KMS-11 (cell line): ENCODE measurements at regions not wholly inside any gene's neighbourhood (a gene's known extent, or its start where the extent isn't known, plus 50 kb on each side); places are given as distances from the start of the nearest gene placed in this dataset.
A peak's percentile ranks its signal among the peaks of the same experiment; 100 is the strongest.

Source experiments
- H2AFZ ChIP-seq: fragments of 200-600 bp; sonication (generic); 2 replicates; pipeline ENCODE4 v1.6.1; 2016; ENCODE audit warnings: antibody characterized with exemption, mixed run types, low read depth
- H3K27ac ChIP-seq: fragments of 200-600 bp; sonication (generic); 2 replicates; pipeline ENCODE4 v1.6.1; 2016; ENCODE audit warnings: mild to moderate bottlenecking, mixed run types
- H3K27me3 ChIP-seq: fragments of 200-600 bp; sonication (generic); 2 replicates; pipeline ENCODE4 v1.6.1; 2017; ENCODE audit warnings: mild to moderate bottlenecking, low read depth, mixed run types, moderate library complexity; ENCODE audit not compliant: insufficient read depth
- H3K36me3 ChIP-seq: fragments of 200-600 bp; sonication (generic); 2 replicates; pipeline ENCODE4 v1.6.1; 2017; ENCODE audit warnings: mild to moderate bottlenecking, mixed run types; ENCODE audit not compliant: insufficient read depth
- H3K4me1 ChIP-seq: fragments of 200-600 bp; sonication (generic); 2 replicates; pipeline ENCODE4 v1.6.1; 2016; ENCODE audit warnings: mild to moderate bottlenecking, low read depth, mixed run types; ENCODE audit not compliant: poor library complexity, severe bottlenecking
- H3K4me2 ChIP-seq: fragments of 200-600 bp; sonication (generic); 2 replicates; pipeline ENCODE4 v1.7.0; 2016; ENCODE audit warnings: mild to moderate bottlenecking, mixed run types
- H3K4me3 ChIP-seq: fragments of 200-600 bp; sonication (generic); IDR thresholded peaks from 2 replicates; pipeline ENCODE4 v1.6.1; 2017; ENCODE audit warnings: low read depth, low read length, mixed read lengths; ENCODE audit not compliant: insufficient read depth
- H3K79me2 ChIP-seq: fragments of 200-600 bp; sonication (generic); 2 replicates; pipeline ENCODE4 v1.6.1; 2016; ENCODE audit warnings: low read depth, mixed run types; ENCODE audit not compliant: insufficient read depth
- H3K9ac ChIP-seq: fragments of 200-600 bp; sonication (generic); 2 replicates; pipeline ENCODE4 v1.6.1; 2016; ENCODE audit warnings: mild to moderate bottlenecking, mixed run types
- H4K20me1 ChIP-seq: fragments of 200-600 bp; sonication (generic); 2 replicates; pipeline ENCODE4 v1.6.1; 2016; ENCODE audit warnings: mild to moderate bottlenecking, mixed run types; ENCODE audit not compliant: insufficient read depth
- CTCF ChIP-seq: fragments of 200-600 bp; sonication (generic); conservative IDR thresholded peaks from 2 replicates; pipeline ENCODE4 v1.6.1; 2017; ENCODE audit warnings: low read depth, mild to moderate bottlenecking, antibody characterized with exemption, low read length, moderate library complexity, mixed read lengths

- no peaks in the 10 kb centered on the region for H3K79me2 ChIP-seq
- no peaks in the 10 kb centered on the region for H3K36me3 ChIP-seq
- H2AFZ ChIP-seq = no peak overlapping the region
- H3K9ac ChIP-seq = no peak overlapping the region
- no peak overlapping the region for H3K27ac ChIP-seq
- H3K4me2 ChIP-seq = no peak overlapping the region
- no peaks in the 10 kb centered on the region for H4K20me1 ChIP-seq
- TF ChIP-seq CTCF = no peak
- no peak overlapping the region for H3K4me3 ChIP-seq
- H3K27me3 ChIP-seq = no peaks in the 10 kb centered on the region
- no peaks in the 10 kb centered on the region for H3K4me1 ChIP-seq
These were observed 411.0 kb upstream of the TGFBR2 start for GRCh38 chr3:30195352-30195751.

GRCh38 chr3:30198162-30198561, 408.2 kb upstream of the TGFBR2 start:
- Histone ChIP-seq H3K4me3 (no peak overlapping the region), H3K27me3 (no peaks in the 10 kb centered on the region), H3K36me3 (no peaks in the 10 kb centered on the region), H3K4me2 (no peak overlapping the region), H4K20me1 (no peaks in the 10 kb centered on the region), H3K9ac (no peak overlapping the region), H3K27ac (no peak overlapping the region), H3K4me1 (no peaks in the 10 kb centered on the region), H3K79me2 (no peaks in the 10 kb centered on the region), H2AFZ (no peak overlapping the region)
- no peak for TF ChIP-seq CTCF

- Histone ChIP-seq H3K4me1 (no peaks in the 10 kb centered on the region), H3K9ac (no peak overlapping the region), H4K20me1 (no peaks in the 10 kb centered on the region), H3K36me3 (no peaks in the 10 kb centered on the region), H3K27ac (no peak overlapping the region), H3K4me2 (no peak overlapping the region), H3K27me3 (no peaks in the 10 kb centered on the region), H3K4me3 (no peak overlapping the region), H2AFZ (no peak overlapping the region), H3K79me2 (no peaks in the 10 kb centered on the region)
- TF ChIP-seq CTCF = peak; percentile 73
These were observed 407.2 kb upstream of the TGFBR2 start for GRCh38 chr3:30199096-30199759.

GRCh38 chr3:30199855-30200254, 406.5 kb upstream of the TGFBR2 start:
- Histone ChIP-seq H3K36me3 (no peaks in the 10 kb centered on the region), H2AFZ (no peak overlapping the region), H3K4me3 (no peak overlapping the region), H3K27me3 (no peaks in the 10 kb centered on the region), H3K79me2 (no peaks in the 10 kb centered on the region), H3K4me1 (no peaks in the 10 kb centered on the region), H3K9ac (no peak overlapping the region), H4K20me1 (no peaks in the 10 kb centered on the region), H3K27ac (no peak overlapping the region), H3K4me2 (no peak overlapping the region)
- TF ChIP-seq CTCF = no peak
